ENCODE measurements at regions not wholly inside any gene's neighbourhood (a gene's known extent, or its start where the extent isn't known, plus 50 kb on each side); places are given as distances from the start of the nearest gene placed in this dataset.
A peak's percentile ranks its signal among the peaks of the same experiment; 100 is the strongest.

GRCh38 chr1:83697220-83697619, 301.7 kb downstream of the TTLL7 start:
- Histone ChIP-seq H3K9me3 (ENCODE audit: control insufficient read depth, insufficient read depth, low read length) (no peaks in the 10 kb centered on the region), H3K4me1 (ENCODE audit: insufficient read depth, low read length) (peaks cover 18% of the 10 kb centered on the region), H3K9ac (ENCODE audit: low read depth, low read length) (no peak overlapping the region), H3K36me3 (ENCODE audit: insufficient read depth, low read length) (no peaks in the 10 kb centered on the region)

GRCh38 chr1:83694449-83694848, 304.5 kb downstream of the TTLL7 start:
- Histone ChIP-seq H3K4me1 (ENCODE audit: insufficient read depth, low read length) (peaks cover 40% of the 10 kb centered on the region), H3K9me3 (ENCODE audit: control insufficient read depth, insufficient read depth, low read length) (no peaks in the 10 kb centered on the region), H3K9ac (ENCODE audit: low read depth, low read length) (no peak overlapping the region), H3K36me3 (ENCODE audit: insufficient read depth, low read length) (no peaks in the 10 kb centered on the region)

- H3K36me3 ChIP-seq (ENCODE audit: insufficient read depth, low read length) = no peaks in the 10 kb centered on the region
- peaks cover 40% of the 10 kb centered on the region for H3K4me1 ChIP-seq (ENCODE audit: insufficient read depth, low read length)
- H3K9me3 ChIP-seq (ENCODE audit: control insufficient read depth, insufficient read depth, low read length) = no peaks in the 10 kb centered on the region
- H3K9ac ChIP-seq (ENCODE audit: low read depth, low read length) = peak overlapping the region; percentile 28
Measured at GRCh38 chr1:83693427-83694126, 305.4 kb downstream of the TTLL7 start.

GRCh38 chr1:83692524-83693381, 306.2 kb downstream of the TTLL7 start:
- no peaks in the 10 kb centered on the region for H3K9me3 ChIP-seq (ENCODE audit: control insufficient read depth, insufficient read depth, low read length)

GRCh38 chr1:83691953-83692500, 306.9 kb downstream of the TTLL7 start:
- peak overlapping the region; percentile 5; the same call in 1 of the 2 replicates for H3K9ac ChIP-seq (ENCODE audit: low read depth, low read length)
- no peaks in the 10 kb centered on the region for H3K9me3 ChIP-seq (ENCODE audit: control insufficient read depth, insufficient read depth, low read length)
- peaks cover 40% of the 10 kb centered on the region for H3K4me1 ChIP-seq (ENCODE audit: insufficient read depth, low read length)
- H3K36me3 ChIP-seq (ENCODE audit: insufficient read depth, low read length) = no peaks in the 10 kb centered on the region

More at GRCh38 chr1:83692524-83693381, 306.2 kb downstream of the TTLL7 start:
- H3K9ac ChIP-seq (ENCODE audit: low read depth, low read length) = peak overlapping the region; percentile 28
- H3K36me3 ChIP-seq (ENCODE audit: insufficient read depth, low read length) = no peaks in the 10 kb centered on the region
- H3K4me1 ChIP-seq (ENCODE audit: insufficient read depth, low read length) = peaks cover 40% of the 10 kb centered on the region

GRCh38 chr1:83689921-83690868, 308.7 kb downstream of the TTLL7 start:
- H3K9me3 ChIP-seq (ENCODE audit: control insufficient read depth, insufficient read depth, low read length) = no peaks in the 10 kb centered on the region

GRCh38 chr1:83682132-83682531, 316.8 kb downstream of the TTLL7 start:
- no peaks in the 10 kb centered on the region for H3K9me3 ChIP-seq (ENCODE audit: control insufficient read depth, insufficient read depth, low read length)

More at GRCh38 chr1:83689921-83690868, 308.7 kb downstream of the TTLL7 start:
- H3K36me3 ChIP-seq (ENCODE audit: insufficient read depth, low read length) = no peaks in the 10 kb centered on the region
- peaks cover 40% of the 10 kb centered on the region for H3K4me1 ChIP-seq (ENCODE audit: insufficient read depth, low read length)
- no peak overlapping the region for H3K9ac ChIP-seq (ENCODE audit: low read depth, low read length)

GRCh38 chr1:83676106-83676505, 322.8 kb downstream of the TTLL7 start:
- no peaks in the 10 kb centered on the region for H3K36me3 ChIP-seq (ENCODE audit: insufficient read depth, low read length)
- H3K9ac ChIP-seq (ENCODE audit: low read depth, low read length) = no peak overlapping the region
- H3K9me3 ChIP-seq (ENCODE audit: control insufficient read depth, insufficient read depth, low read length) = no peaks in the 10 kb centered on the region
- H3K4me1 ChIP-seq (ENCODE audit: insufficient read depth, low read length) = no peaks in the 10 kb centered on the region

More at GRCh38 chr1:83682132-83682531, 316.8 kb downstream of the TTLL7 start:
- H3K9ac ChIP-seq (ENCODE audit: low read depth, low read length) = no peak overlapping the region
- H3K36me3 ChIP-seq (ENCODE audit: insufficient read depth, low read length) = no peaks in the 10 kb centered on the region
- H3K4me1 ChIP-seq (ENCODE audit: insufficient read depth, low read length) = no peaks in the 10 kb centered on the region

- H3K9ac ChIP-seq (ENCODE audit: low read depth, low read length) = no peak overlapping the region
- no peaks in the 10 kb centered on the region for H3K4me1 ChIP-seq (ENCODE audit: insufficient read depth, low read length)
- peaks cover 2% of the 10 kb centered on the region; the same call in 1 of the 2 replicates for H3K9me3 ChIP-seq (ENCODE audit: control insufficient read depth, insufficient read depth, low read length)
- H3K36me3 ChIP-seq (ENCODE audit: insufficient read depth, low read length) = no peaks in the 10 kb centered on the region
Measured at GRCh38 chr1:83673312-83673711, 325.6 kb downstream of the TTLL7 start.

- Histone ChIP-seq H3K4me1 (ENCODE audit: insufficient read depth, low read length) (no peaks in the 10 kb centered on the region), H3K36me3 (ENCODE audit: insufficient read depth, low read length) (no peaks in the 10 kb centered on the region)
Measured at GRCh38 chr1:83671586-83671985, 327.3 kb downstream of the TTLL7 start.

GRCh38 chr1:83670909-83671565, 327.9 kb downstream of the TTLL7 start:
- H3K36me3 ChIP-seq (ENCODE audit: insufficient read depth, low read length) = no peaks in the 10 kb centered on the region
- H3K9me3 ChIP-seq (ENCODE audit: control insufficient read depth, insufficient read depth, low read length) = peaks cover 2% of the 10 kb centered on the region; the same call in 1 of the 2 replicates
- no peak overlapping the region for H3K9ac ChIP-seq (ENCODE audit: low read depth, low read length)
- H3K4me1 ChIP-seq (ENCODE audit: insufficient read depth, low read length) = no peaks in the 10 kb centered on the region

More at GRCh38 chr1:83671586-83671985, 327.3 kb downstream of the TTLL7 start:
- Histone ChIP-seq H3K9ac (ENCODE audit: low read depth, low read length) (no peak overlapping the region), H3K9me3 (ENCODE audit: control insufficient read depth, insufficient read depth, low read length) (peaks cover 2% of the 10 kb centered on the region; the same call in 1 of the 2 replicates)

- H3K9ac ChIP-seq (ENCODE audit: low read depth, low read length) = no peak overlapping the region
- no peaks in the 10 kb centered on the region for H3K4me1 ChIP-seq (ENCODE audit: insufficient read depth, low read length)
- H3K36me3 ChIP-seq (ENCODE audit: insufficient read depth, low read length) = no peaks in the 10 kb centered on the region
- no peaks in the 10 kb centered on the region for H3K9me3 ChIP-seq (ENCODE audit: control insufficient read depth, insufficient read depth, low read length)
Measured at GRCh38 chr1:83641796-83642443, 357.0 kb downstream of the TTLL7 start.

GRCh38 chr1:83641206-83641658, 357.7 kb downstream of the TTLL7 start:
- Histone ChIP-seq H3K4me1 (ENCODE audit: insufficient read depth, low read length) (no peaks in the 10 kb centered on the region), H3K9me3 (ENCODE audit: control insufficient read depth, insufficient read depth, low read length) (no peaks in the 10 kb centered on the region), H3K36me3 (ENCODE audit: insufficient read depth, low read length) (no peaks in the 10 kb centered on the region), H3K9ac (ENCODE audit: low read depth, low read length) (no peak overlapping the region)

Data from ES-I3 (cell line).